ENCODE measurements at regions not wholly inside any gene's neighbourhood (a gene's known extent, or its start where the extent isn't known, plus 50 kb on each side); places are given as distances from the start of the nearest gene placed in this dataset.
"Not testable (repeated sequence)": the region's sequence is repeated elsewhere in the genome, so short reads cannot be mapped to it uniquely, and the experiment has no call there.

GRCh38 chr6:115540077-115540869 lies 520.4 kb downstream of the FRK start:
- DNase-seq = no peak

- DNase-seq = no peak
These were observed 521.2 kb downstream of the FRK start for GRCh38 chr6:115539531-115539930.

- DNase-seq = no peak
These were observed 535.9 kb downstream of the FRK start for GRCh38 chr6:115524821-115525220.

- not testable (repeated sequence) for DNase-seq
These were observed 538.9 kb downstream of the FRK start for GRCh38 chr6:115521747-115522146.

- no peak for DNase-seq
These were observed 546.0 kb downstream of the FRK start for GRCh38 chr6:115514656-115515055.

GRCh38 chr6:115512923-115513322 lies 547.8 kb downstream of the FRK start:
- DNase-seq = no peak

- no peak for DNase-seq
These were observed 548.9 kb downstream of the FRK start for GRCh38 chr6:115511771-115512170.

- DNase-seq = not testable (repeated sequence)
These were observed 558.3 kb downstream of the FRK start for GRCh38 chr6:115502432-115502831.

- no peak for DNase-seq
These were observed 565.5 kb downstream of the FRK start for GRCh38 chr6:115495184-115495583.

- no peak for DNase-seq
These were observed 573.4 kb downstream of the FRK start for GRCh38 chr6:115487331-115487730.

- peak; percentile 91 for DNase-seq
These were observed 575.3 kb downstream of the FRK start for GRCh38 chr6:115485400-115485799.

- DNase-seq = not testable (repeated sequence)
These were observed 580.1 kb downstream of the FRK start for GRCh38 chr6:115480543-115480942.

- DNase-seq = no peak
These were observed 586.1 kb downstream of the FRK start for GRCh38 chr6:115474443-115475041.

- no peak for DNase-seq
These were observed 592.3 kb downstream of the FRK start for GRCh38 chr6:115468272-115469005.

- DNase-seq = no peak
These were observed 593.0 kb downstream of the FRK start for GRCh38 chr6:115467726-115468125.

- DNase-seq = no peak
These were observed 599.8 kb downstream of the FRK start for GRCh38 chr6:115460913-115461312.

GRCh38 chr6:115456848-115457247 lies 603.8 kb downstream of the FRK start:
- DNase-seq = no peak

- no peak for DNase-seq
These were observed 616.7 kb downstream of the FRK start for GRCh38 chr6:115443825-115444478.

GRCh38 chr6:115442323-115442722 lies 618.4 kb downstream of the FRK start:
- DNase-seq = no peak

GRCh38 chr6:115441651-115442050 lies 619.0 kb downstream of the FRK start:
- DNase-seq = no peak

- DNase-seq = no peak
These were observed 645.3 kb downstream of the FRK start for GRCh38 chr6:115415378-115415777.

- not testable (repeated sequence) for DNase-seq
These were observed 645.8 kb downstream of the FRK start for GRCh38 chr6:115414916-115415315.

GRCh38 chr6:115411756-115412155 lies 648.9 kb downstream of the FRK start:
- no peak for DNase-seq
